Glutamatergic neuron (in vitro differentiated cells): ENCODE measurements at regions not wholly inside any gene's neighbourhood (a gene's known extent, or its start where the extent isn't known, plus 50 kb on each side); places are given as distances from the start of the nearest gene placed in this dataset.

Source experiments
- DNase-seq: peaks from one replicate; pipeline ENCODE4 v3.0.0; 2022
- H3K27ac Mint-ChIP-seq: one replicate; pipeline ENCODE4 v1.8.0; 2020; ENCODE audit warnings: mild to moderate bottlenecking, mixed read lengths, inconsistent platforms; ENCODE audit not compliant: unreplicated experiment
- H3K27me3 Mint-ChIP-seq: one replicate; pipeline ENCODE4 v1.8.0; 2020; ENCODE audit warnings: mild to moderate bottlenecking, moderate library complexity, mixed read lengths, inconsistent platforms; ENCODE audit not compliant: unreplicated experiment
- H3K36me3 Mint-ChIP-seq: one replicate; pipeline ENCODE4 v1.8.0; 2020; ENCODE audit warnings: mild to moderate bottlenecking, mixed read lengths, inconsistent platforms; ENCODE audit not compliant: unreplicated experiment
- H3K4me1 Mint-ChIP-seq: one replicate; pipeline ENCODE4 v1.8.0; 2020; ENCODE audit warnings: mild to moderate bottlenecking, low read depth, mixed read lengths, inconsistent platforms; ENCODE audit not compliant: unreplicated experiment
- H3K4me3 Mint-ChIP-seq: one replicate; pipeline ENCODE4 v1.8.0; 2020; ENCODE audit warnings: mild to moderate bottlenecking, mixed read lengths, inconsistent platforms; ENCODE audit not compliant: unreplicated experiment
- H3K9me3 Mint-ChIP-seq: one replicate; pipeline ENCODE4 v1.8.0; 2020; ENCODE audit warnings: mild to moderate bottlenecking, moderate library complexity, mixed read lengths, inconsistent platforms; ENCODE audit not compliant: unreplicated experiment
- TF ChIP-seq, protein P1 (sequence below): fragments of 200-600 bp; sonication (generic); IDR thresholded peaks from one replicate; pipeline ENCODE4 v1.5.0; 2021; ENCODE audit not compliant: partially characterized antibody, unreplicated experiment

DNA sequence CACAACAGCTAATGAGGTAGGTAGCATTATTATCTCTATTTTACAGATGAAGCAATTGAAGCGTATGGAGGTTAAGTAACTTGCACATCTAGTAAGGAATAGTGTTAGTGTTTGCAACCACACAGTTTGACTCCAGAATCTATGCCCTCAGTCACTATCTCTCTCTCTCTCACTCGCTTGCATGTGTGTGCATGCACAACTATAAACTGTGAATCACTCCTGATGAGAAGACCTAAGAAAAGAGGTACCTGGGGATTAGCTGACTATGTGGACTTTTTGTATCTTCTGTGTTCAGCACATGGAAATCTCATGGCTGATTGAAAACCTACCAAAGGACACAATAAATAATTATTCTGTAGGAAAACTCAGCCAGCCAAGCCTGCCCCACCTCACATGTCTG, 295.5 kb downstream of the BRINP2 start:
- no peak for DNase-seq
- peaks cover 2% of the 10 kb centered on the region for H3K9me3 Mint-ChIP-seq
- TF ChIP-seq, protein P1, sequence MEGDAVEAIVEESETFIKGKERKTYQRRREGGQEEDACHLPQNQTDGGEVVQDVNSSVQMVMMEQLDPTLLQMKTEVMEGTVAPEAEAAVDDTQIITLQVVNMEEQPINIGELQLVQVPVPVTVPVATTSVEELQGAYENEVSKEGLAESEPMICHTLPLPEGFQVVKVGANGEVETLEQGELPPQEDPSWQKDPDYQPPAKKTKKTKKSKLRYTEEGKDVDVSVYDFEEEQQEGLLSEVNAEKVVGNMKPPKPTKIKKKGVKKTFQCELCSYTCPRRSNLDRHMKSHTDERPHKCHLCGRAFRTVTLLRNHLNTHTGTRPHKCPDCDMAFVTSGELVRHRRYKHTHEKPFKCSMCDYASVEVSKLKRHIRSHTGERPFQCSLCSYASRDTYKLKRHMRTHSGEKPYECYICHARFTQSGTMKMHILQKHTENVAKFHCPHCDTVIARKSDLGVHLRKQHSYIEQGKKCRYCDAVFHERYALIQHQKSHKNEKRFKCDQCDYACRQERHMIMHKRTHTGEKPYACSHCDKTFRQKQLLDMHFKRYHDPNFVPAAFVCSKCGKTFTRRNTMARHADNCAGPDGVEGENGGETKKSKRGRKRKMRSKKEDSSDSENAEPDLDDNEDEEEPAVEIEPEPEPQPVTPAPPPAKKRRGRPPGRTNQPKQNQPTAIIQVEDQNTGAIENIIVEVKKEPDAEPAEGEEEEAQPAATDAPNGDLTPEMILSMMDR: no peak
- no peaks in the 10 kb centered on the region for H3K36me3 Mint-ChIP-seq
- H3K4me3 Mint-ChIP-seq: no peak overlapping the region
- H3K27me3 Mint-ChIP-seq: no peaks in the 10 kb centered on the region
- H3K4me1 Mint-ChIP-seq: no peaks in the 10 kb centered on the region
- no peak overlapping the region for H3K27ac Mint-ChIP-seq

DNA sequence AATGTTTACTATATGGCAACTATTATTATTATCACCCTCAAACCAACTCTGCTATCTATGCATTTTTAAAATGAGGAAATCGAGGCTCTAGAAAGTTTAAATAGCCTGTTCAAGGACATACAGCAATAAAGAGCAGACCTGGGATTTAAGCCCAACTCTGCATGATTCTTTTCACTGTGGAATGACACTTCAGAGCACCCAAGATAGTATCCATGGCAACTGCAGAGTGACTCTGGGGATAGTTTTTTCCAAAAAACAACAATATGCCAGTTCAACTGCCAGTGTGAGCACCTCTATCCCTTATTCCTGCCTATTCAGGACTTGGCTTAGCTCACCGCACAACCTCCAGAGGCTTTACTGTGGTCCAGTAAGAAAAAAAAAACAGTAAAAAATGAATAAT, 293.9 kb downstream of the BRINP2 start:
- Mint-ChIP-seq H3K4me1 (no peaks in the 10 kb centered on the region), H3K27ac (no peak overlapping the region), H3K9me3 (peaks cover 2% of the 10 kb centered on the region), H3K27me3 (no peaks in the 10 kb centered on the region), H3K36me3 (no peaks in the 10 kb centered on the region), H3K4me3 (no peak overlapping the region)
- TF ChIP-seq, protein P1: no peak
- no peak for DNase-seq

DNA sequence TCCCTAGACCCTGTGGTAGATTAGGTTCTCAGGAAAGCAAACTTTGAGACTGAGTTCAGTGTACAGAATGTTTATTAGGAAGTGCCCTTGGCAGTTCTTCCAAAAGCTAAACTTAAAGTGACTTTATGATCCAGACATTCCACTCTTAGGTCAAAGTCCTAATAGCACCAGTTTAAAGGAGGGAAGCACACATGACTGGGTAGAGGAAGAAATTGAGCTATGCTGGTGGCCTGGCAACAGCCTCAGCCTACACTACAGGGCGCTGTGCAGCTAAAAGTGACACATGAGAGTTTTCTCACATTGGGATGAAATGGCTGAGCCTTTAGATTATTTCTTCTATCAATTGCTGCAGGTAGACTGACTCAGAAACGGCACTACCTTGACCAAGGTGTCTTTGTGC, 280.4 kb downstream of the BRINP2 start:
- no peaks in the 10 kb centered on the region for H3K27me3 Mint-ChIP-seq
- no peak for DNase-seq
- H3K27ac Mint-ChIP-seq: no peak overlapping the region
- TF ChIP-seq, protein P1: no peak
- H3K4me1 Mint-ChIP-seq: no peaks in the 10 kb centered on the region
- no peaks in the 10 kb centered on the region for H3K36me3 Mint-ChIP-seq
- no peaks in the 10 kb centered on the region for H3K9me3 Mint-ChIP-seq
- H3K4me3 Mint-ChIP-seq: no peak overlapping the region

DNA sequence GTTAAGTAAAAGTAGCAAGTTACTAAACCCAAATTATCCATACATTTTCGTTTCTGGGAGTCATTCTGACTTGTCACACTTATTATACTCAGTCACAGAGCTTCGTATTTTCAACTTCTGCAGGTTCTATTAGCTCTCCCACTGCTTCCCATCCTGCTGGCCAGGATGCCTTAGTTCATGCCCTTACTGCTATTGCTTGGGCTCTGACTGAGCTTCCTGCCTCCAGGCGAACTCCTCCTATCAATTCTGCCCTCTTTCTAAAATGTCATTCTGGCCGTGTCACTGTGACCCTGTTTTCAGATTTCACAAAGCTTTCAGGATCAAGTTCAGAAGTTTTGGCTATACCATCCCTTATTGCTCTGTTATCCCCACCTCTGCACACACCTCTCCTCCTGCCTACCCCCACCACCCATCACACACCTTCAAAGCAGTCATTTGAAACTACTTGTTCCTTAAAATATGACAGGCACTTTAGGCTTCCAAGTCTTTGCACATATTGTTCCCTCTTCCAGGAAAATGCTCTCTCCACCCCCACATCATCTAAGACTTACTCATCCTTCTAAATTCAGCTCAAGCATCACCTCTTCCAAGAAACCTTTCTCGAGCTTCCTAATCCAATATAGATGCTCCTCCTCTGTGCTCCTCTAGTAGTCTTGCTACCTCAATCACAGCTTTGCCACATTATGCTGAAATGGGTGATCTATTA, 278.0 kb downstream of the BRINP2 start:
- no peaks in the 10 kb centered on the region for H3K36me3 Mint-ChIP-seq
- H3K27me3 Mint-ChIP-seq: no peaks in the 10 kb centered on the region
- no peak overlapping the region for H3K4me3 Mint-ChIP-seq
- DNase-seq: no peak
- no peaks in the 10 kb centered on the region for H3K4me1 Mint-ChIP-seq
- H3K9me3 Mint-ChIP-seq: no peaks in the 10 kb centered on the region
- no peak overlapping the region for H3K27ac Mint-ChIP-seq
- TF ChIP-seq, protein P1: no peak

DNA sequence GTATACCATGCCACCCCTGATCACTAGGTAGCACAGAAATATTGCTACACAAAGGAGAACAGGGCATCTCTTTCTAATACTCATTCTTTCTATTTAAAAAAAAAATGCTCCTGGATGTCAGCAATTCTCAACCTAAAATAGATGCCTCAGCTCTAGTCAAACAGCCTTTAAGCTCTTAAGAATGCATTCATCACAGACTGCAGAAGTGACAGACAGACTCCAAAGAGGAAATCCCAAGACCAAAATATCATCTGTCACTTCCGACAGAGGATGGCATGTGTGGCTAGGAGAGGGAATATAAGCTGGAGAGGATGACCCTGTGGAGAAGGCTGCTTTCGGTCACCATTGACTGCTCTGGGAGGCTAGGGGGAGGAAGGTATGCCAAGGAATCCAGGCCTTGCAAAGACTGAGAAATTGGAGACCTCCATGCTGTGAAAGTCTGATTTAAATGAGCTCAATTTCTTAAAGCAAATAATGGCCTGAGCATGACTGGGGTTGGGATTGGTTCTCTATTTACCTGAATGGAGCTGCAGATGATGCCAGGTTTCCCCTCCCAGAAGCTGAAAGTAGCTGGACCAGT, 277.4 kb downstream of the BRINP2 start:
- H3K4me3 Mint-ChIP-seq: no peak overlapping the region
- DNase-seq: no peak
- no peak overlapping the region for H3K27ac Mint-ChIP-seq
- no peaks in the 10 kb centered on the region for H3K4me1 Mint-ChIP-seq
- no peaks in the 10 kb centered on the region for H3K27me3 Mint-ChIP-seq
- no peaks in the 10 kb centered on the region for H3K9me3 Mint-ChIP-seq
- TF ChIP-seq, protein P1: no peak
- H3K36me3 Mint-ChIP-seq: no peaks in the 10 kb centered on the region
